ENCODE measurements at regions not wholly inside any gene's neighbourhood (a gene's known extent, or its start where the extent isn't known, plus 50 kb on each side); places are given as distances from the start of the nearest gene placed in this dataset.
A peak's percentile ranks its signal among the peaks of the same experiment; 100 is the strongest.

DNA sequence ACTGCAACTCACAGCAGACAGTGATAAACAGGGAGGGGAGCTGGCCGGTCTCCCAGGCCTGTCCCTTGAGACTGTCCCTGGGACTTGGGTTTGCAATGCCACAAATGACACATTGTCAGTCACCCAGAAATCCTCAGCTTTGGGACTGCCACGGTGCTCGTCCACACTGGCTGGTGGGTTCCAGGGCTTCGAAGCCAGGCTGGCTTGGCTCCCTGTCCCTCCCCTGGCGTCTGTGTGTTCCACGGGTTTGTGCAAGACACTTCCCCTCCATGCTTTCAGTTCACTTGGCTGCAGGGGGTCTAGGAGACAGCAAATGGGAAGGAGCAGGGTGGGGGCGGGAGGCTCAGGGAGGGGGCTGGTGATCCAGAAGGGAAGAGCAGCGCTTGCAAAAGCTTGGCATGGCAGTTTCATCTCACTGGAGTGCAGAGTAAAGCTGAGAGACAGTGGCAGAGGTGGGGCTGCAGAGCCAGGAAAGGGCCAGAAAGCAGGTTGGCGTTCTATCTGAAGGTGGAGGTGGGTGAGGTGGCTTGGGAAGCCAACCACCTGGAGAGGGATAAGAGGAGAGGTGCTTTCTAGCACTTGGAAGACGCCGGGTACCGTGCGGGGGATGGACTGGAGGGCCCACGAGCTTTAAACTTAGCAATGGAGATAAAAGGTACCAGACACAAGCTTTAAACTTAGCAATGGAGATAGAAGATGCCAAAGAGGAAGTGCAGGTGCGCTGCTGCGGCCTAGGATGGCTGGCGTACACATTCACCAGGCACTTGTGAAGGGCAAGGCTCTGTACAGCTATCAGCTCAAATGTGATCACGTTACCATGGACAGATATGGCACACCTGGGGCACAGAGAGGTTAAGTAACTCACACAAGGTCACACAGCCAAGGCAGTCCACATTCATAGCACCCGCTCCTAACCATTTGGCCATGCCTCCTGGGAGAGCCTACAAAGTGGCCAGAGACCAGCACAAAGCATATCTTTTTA lies 86.4 kb upstream of the SHISAL1 start:
- CTCF ChIA-PET (ENCODE audit: partially characterized antibody) = no interaction called here
- Histone ChIP-seq H3K27ac (ENCODE audit: low read depth, low read length) (no peak overlapping the region), H3K9me3 (ENCODE audit: control insufficient read depth in 1 of 2, low read length in 2 of 2) (no peaks in the 10 kb centered on the region), H3K27me3 (ENCODE audit: insufficient read depth, low read length) (no peaks in the 10 kb centered on the region), H3K4me1 (ENCODE audit: insufficient read depth, low read length) (no peaks in the 10 kb centered on the region), H3K4me3 (ENCODE audit: low read length in 2 of 2) (no peak overlapping the region), H3K36me3 (ENCODE audit: insufficient read depth, low read length) (no peaks in the 10 kb centered on the region)
- peaks cover 0 to 1% (median 0%) of the 10 kb centered on the region in 4 donors for H3K4me1 Mint-ChIP-seq
- no peaks in the 10 kb centered on the region for H3K9me3 Mint-ChIP-seq
- no peaks in the 10 kb centered on the region for H3K36me3 Mint-ChIP-seq
- peak overlapping the region in 1 of 7 donors; percentile 29 for H3K27ac Mint-ChIP-seq
- no peak overlapping the region for H3K4me3 Mint-ChIP-seq
- intact Hi-C loops (cut with micrococcal nuclease) = no loop called here
- DNase-seq = no peak
- POLR2A ChIA-PET (ENCODE audit: partially characterized antibody) = no interaction called here
- peaks cover 0 to 1% of the 10 kb centered on the region in 2 donors for H3K27me3 Mint-ChIP-seq

DNA sequence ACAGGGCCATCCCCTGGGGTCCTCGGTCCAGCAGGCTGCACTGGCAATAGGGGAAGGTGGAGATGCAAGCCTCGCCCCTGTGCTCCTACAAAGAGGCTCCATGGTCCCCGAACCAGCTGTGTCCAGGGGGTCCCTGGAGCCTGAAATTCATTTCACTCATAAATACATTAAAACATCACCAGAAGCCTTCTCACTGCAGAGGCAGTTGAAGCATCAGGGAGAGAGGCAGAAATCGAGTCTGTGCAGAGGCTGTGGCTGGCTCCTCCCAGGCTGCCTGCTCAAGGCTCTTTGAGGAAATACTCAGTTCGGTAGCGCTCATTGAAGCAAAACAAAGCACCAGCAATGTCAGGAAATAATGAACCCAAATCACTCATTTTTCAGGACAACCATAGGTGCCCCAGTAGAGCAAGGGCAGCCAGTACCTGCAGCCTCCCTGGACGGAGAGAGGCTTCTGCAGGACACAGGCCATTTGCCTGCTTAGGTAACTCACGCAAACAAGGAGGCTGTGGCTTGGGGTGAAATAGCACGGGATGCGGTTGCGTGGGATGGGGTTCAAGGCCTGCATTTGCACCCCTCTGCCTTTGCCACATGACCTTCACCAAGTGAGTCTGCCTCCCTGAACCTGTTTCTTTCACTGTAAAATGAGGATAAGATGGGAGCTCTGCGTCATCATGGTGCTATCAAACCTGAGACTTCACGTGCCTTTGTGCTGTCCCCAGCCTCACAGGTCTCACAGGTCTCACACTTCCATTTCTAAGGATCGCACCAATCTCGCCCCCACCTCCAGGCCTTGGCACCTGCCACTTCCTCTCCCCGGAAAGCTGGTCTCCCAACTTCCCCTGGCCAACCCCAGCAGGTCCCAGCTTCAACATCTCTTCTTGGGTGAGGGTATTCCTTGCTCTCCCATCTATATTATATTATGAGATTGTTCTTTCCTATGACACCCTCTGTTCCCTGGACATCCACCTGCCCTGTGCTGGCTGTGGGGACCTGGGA lies 84.3 kb upstream of the SHISAL1 start:
- Mint-ChIP-seq H3K27me3 (peaks cover 0 to 5% of the 10 kb centered on the region in 2 donors), H3K4me3 (no peak overlapping the region), H3K9me3 (no peaks in the 10 kb centered on the region), H3K27ac (peak overlapping the region in 2 of 7 donors; percentile 17 to 44), H3K4me1 (peaks cover 0 to 1% (median 0%) of the 10 kb centered on the region in 4 donors), H3K36me3 (no peaks in the 10 kb centered on the region)
- Histone ChIP-seq H3K27me3 (ENCODE audit: insufficient read depth, low read length) (no peaks in the 10 kb centered on the region), H3K4me1 (ENCODE audit: insufficient read depth, low read length) (no peaks in the 10 kb centered on the region), H3K4me3 (ENCODE audit: low read length in 2 of 2) (no peak overlapping the region), H3K9me3 (ENCODE audit: control insufficient read depth in 1 of 2, low read length in 2 of 2) (no peaks in the 10 kb centered on the region), H3K36me3 (ENCODE audit: insufficient read depth, low read length) (no peaks in the 10 kb centered on the region), H3K27ac (ENCODE audit: low read depth, low read length) (no peak overlapping the region)
- ChIA-PET POLR2A (ENCODE audit: partially characterized antibody) (no interaction called here), CTCF (ENCODE audit: partially characterized antibody) (no interaction called here)
- intact Hi-C loops (cut with micrococcal nuclease) = no loop called here
- no peak for DNase-seq

DNA sequence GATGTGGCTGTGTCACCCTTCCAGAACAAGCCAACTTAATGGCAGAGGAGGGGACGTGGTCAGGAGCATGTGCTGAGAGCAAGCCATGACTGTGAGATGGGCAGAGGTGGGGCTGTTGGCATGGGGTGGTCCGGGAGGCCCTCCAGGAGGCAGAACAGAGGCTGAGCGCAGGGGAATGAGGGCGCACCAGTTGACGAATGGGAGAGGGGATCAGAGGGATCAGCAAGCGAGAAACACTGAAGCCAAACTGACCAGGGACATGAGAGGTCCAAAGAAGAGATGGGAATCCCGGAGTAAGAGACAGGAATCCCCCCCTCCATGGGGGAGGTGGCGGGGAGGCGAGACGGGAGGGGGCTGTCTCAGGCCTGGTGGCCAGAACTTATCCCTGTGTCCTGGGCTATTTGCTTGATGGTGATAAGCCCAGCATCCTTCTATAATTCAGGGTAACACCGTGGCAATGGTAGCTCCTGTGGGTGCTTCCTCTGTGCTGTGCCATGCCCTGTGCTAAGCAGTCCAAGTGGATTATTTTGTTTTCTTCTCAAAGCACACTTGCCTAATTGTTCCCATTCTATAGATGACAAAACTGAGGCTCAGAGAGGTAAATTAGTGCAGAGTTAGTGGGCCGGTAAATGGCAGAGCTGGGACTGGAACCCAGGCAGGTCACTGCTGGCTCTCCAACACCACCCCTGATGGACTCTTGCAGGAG lies 83.4 kb upstream of the SHISAL1 start:
- Mint-ChIP-seq H3K9me3 (no peaks in the 10 kb centered on the region), H3K36me3 (no peaks in the 10 kb centered on the region), H3K27me3 (peaks cover 0 to 5% of the 10 kb centered on the region in 2 donors), H3K4me1 (peaks cover 0 to 1% (median 0%) of the 10 kb centered on the region in 4 donors), H3K27ac (peak overlapping the region in 2 of 7 donors; percentile 44 to 67), H3K4me3 (no peak overlapping the region)
- no peaks in the 10 kb centered on the region for H3K9me3 ChIP-seq (ENCODE audit: control insufficient read depth in 1 of 2, low read length in 2 of 2)
- no peak overlapping the region for H3K4me3 ChIP-seq (ENCODE audit: low read length in 2 of 2)
- DNase-seq = no peak
- CTCF ChIA-PET (ENCODE audit: partially characterized antibody) = no interaction called here
- no peaks in the 10 kb centered on the region for H3K36me3 ChIP-seq (ENCODE audit: insufficient read depth, low read length)
- intact Hi-C loops (cut with micrococcal nuclease) = no loop called here
- H3K27me3 ChIP-seq (ENCODE audit: insufficient read depth, low read length) = no peaks in the 10 kb centered on the region
- no peak overlapping the region for H3K27ac ChIP-seq (ENCODE audit: low read depth, low read length)
- POLR2A ChIA-PET (ENCODE audit: partially characterized antibody) = no interaction called here
- H3K4me1 ChIP-seq (ENCODE audit: insufficient read depth, low read length) = no peaks in the 10 kb centered on the region

DNA sequence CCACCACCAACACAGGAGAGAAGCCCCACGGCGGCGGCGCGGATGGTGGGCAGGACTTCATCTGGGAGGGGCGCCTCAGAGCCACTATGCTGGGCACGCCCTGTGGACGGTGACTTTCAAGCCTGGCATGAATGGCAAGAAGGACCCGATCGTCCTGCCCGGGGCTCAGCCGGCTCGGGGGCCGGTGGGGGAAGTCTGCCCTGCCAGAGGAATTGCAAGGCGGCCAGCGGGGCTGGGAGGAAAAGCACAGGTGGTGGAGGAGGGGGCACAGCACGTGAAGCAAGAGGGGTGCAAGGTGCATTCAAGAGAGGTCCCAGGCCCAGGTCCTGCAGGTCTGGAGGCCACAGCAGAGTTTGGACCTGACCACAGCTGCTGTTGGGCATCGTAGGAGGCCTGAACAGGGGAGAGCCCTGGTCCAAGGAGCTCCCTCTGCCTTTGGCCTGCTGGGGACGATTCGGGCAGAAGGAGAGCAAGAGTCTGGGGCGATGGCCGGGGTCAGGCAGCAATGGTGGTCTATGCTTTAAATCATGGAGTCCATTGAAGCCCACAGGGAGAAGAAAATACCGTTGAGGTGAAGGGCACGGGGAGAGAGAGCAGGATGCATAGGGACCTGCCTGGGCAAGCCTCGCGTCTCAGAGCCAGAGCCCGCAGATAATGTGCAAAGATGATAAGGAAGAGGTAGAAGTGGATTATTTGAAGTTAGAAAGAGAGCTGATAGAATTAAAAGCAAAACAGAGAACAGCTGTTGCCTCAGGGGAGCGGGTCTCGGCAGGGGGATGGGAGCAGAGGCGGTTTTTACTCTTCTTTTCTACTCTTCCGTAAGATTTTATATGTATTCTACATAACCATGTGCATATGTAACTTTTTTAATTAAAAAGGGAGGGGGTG lies 82.6 kb upstream of the SHISAL1 start:
- Histone ChIP-seq H3K4me3 (ENCODE audit: low read length in 2 of 2) (no peak overlapping the region), H3K36me3 (ENCODE audit: insufficient read depth, low read length) (no peaks in the 10 kb centered on the region), H3K4me1 (ENCODE audit: insufficient read depth, low read length) (no peaks in the 10 kb centered on the region), H3K27ac (ENCODE audit: low read depth, low read length) (no peak overlapping the region), H3K27me3 (ENCODE audit: insufficient read depth, low read length) (no peaks in the 10 kb centered on the region), H3K9me3 (ENCODE audit: control insufficient read depth in 1 of 2, low read length in 2 of 2) (no peaks in the 10 kb centered on the region)
- Mint-ChIP-seq H3K4me1 (peaks cover 0 to 1% (median 0%) of the 10 kb centered on the region in 4 donors), H3K4me3 (no peak overlapping the region), H3K27ac (peak overlapping the region in 3 of 7 donors; percentile 2 to 35 (median 13)), H3K9me3 (no peaks in the 10 kb centered on the region), H3K36me3 (no peaks in the 10 kb centered on the region), H3K27me3 (peaks cover 0 to 5% of the 10 kb centered on the region in 2 donors)
- intact Hi-C loops (cut with micrococcal nuclease) = no loop called here
- ChIA-PET CTCF (ENCODE audit: partially characterized antibody) (no interaction called here), POLR2A (ENCODE audit: partially characterized antibody) (no interaction called here)
- DNase-seq = no peak

DNA sequence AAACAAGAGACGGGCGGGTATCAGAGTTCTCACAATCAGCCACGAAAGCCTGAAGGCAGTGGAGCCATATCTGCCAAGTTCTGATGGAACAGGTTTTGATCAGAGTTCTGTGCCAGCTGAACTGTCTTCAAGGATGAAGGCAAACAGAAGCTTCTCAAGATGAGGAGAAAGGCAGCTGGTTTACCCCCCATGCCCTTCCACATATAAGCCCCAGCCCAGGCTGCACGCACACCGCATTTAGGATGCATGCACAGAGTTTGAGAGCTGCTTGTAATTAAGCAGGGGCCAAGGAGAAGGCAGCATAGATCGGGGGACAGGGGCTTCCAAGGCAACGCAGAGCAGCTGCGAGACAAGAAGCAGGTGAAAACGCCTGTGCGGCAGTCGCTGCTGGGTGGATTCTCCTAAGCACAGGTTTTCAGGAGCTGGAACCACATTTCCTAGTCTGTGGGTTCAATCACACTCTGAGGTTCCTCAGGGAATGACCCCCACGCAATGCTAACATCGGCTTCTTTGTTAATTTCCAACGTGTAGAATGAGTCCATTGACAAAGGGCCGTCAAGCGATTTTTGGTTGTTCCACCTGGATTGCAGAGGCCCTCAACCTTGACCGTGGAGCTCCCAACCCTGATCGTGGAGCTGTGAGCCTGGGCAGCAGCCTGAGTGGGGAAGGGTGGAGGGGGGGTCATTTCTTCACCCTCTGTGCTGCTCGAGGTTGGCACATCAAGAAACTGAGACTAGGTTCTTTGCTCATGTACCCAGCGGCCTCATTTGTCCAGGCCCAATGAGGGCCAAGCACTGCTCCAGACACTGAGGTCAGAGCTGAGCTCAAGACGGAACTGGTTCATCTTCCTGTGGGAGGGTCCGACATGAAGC lies 81.7 kb upstream of the SHISAL1 start:
- DNase-seq = no peak
- POLR2A ChIA-PET (ENCODE audit: partially characterized antibody) = no interaction called here

DNA sequence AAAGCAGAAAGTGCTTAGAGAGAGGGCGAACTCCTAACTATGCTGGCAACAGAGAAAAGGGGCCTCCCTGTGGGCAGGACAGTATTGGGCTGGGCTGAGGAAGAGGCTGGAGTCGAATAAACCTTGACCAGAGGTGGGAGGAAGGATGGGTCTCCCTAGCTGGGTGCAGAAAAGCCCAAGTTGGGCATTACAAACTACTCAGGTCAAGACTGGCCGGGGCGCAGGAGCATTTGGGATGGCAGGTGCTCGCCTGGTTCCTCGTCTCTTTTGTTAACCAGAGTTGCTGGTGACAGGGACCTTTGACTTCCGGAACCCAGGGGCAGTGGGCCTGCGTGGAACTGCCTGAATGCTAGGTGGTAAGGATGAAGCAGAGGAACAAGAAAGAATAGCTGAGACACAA lies 80.3 kb upstream of the SHISAL1 start:
- H3K4me3 ChIP-seq (ENCODE audit: low read length in 2 of 2) = no peak overlapping the region
- intact Hi-C loops (cut with micrococcal nuclease) = no loop called here
- no peaks in the 10 kb centered on the region for H3K36me3 Mint-ChIP-seq
- CTCF ChIA-PET (ENCODE audit: partially characterized antibody) = no interaction called here
- H3K4me3 Mint-ChIP-seq = no peak overlapping the region
- H3K36me3 ChIP-seq (ENCODE audit: insufficient read depth, low read length) = no peaks in the 10 kb centered on the region
- peaks cover 0 to 1% (median 0%) of the 10 kb centered on the region in 4 donors for H3K4me1 Mint-ChIP-seq
- POLR2A ChIA-PET (ENCODE audit: partially characterized antibody) = no interaction called here
- H3K4me1 ChIP-seq (ENCODE audit: insufficient read depth, low read length) = no peaks in the 10 kb centered on the region
- DNase-seq = no peak
- H3K27ac Mint-ChIP-seq = no peak overlapping the region
- H3K9me3 ChIP-seq (ENCODE audit: control insufficient read depth in 1 of 2, low read length in 2 of 2) = no peaks in the 10 kb centered on the region
- no peaks in the 10 kb centered on the region for H3K27me3 ChIP-seq (ENCODE audit: insufficient read depth, low read length)
- H3K27me3 Mint-ChIP-seq = peaks cover 4 to 5% of the 10 kb centered on the region in 2 donors
- no peak overlapping the region for H3K27ac ChIP-seq (ENCODE audit: low read depth, low read length)
- no peaks in the 10 kb centered on the region for H3K9me3 Mint-ChIP-seq

More for the DNA sequence above, 81.7 kb upstream of the SHISAL1 start:
- H3K4me3 Mint-ChIP-seq = no peak overlapping the region
- H3K27me3 ChIP-seq (ENCODE audit: insufficient read depth, low read length) = no peaks in the 10 kb centered on the region
- peaks cover 0 to 5% of the 10 kb centered on the region in 2 donors for H3K27me3 Mint-ChIP-seq
- peak overlapping the region in 1 of 7 donors; percentile 35 for H3K27ac Mint-ChIP-seq
- CTCF ChIA-PET (ENCODE audit: partially characterized antibody) = no interaction called here
- no peaks in the 10 kb centered on the region for H3K4me1 ChIP-seq (ENCODE audit: insufficient read depth, low read length)
- no peaks in the 10 kb centered on the region for H3K9me3 ChIP-seq (ENCODE audit: control insufficient read depth in 1 of 2, low read length in 2 of 2)
- intact Hi-C loops (cut with micrococcal nuclease) = no loop called here
- H3K36me3 ChIP-seq (ENCODE audit: insufficient read depth, low read length) = no peaks in the 10 kb centered on the region
- H3K36me3 Mint-ChIP-seq = no peaks in the 10 kb centered on the region
- no peak overlapping the region for H3K4me3 ChIP-seq (ENCODE audit: low read length in 2 of 2)
- H3K9me3 Mint-ChIP-seq = no peaks in the 10 kb centered on the region
- H3K27ac ChIP-seq (ENCODE audit: low read depth, low read length) = no peak overlapping the region
- peaks cover 0 to 1% (median 0%) of the 10 kb centered on the region in 4 donors for H3K4me1 Mint-ChIP-seq

All from CD4-positive, alpha-beta memory T cell (primary cell).